Lower leg skin (tissue), 3 donors: ENCODE measurements at regions not wholly inside any gene's neighbourhood (a gene's known extent, or its start where the extent isn't known, plus 50 kb on each side); places are given as distances from the start of the nearest gene placed in this dataset.

ENCODE experiments used
- CTCF ChIP-seq, 3 donors: fragments of 450-650 bp; IDR thresholded peaks; one replicate each; pipeline ENCODE4 v1.5.1; 2016; ENCODE audit warnings: antibody characterized with exemption in 3 of 3, mild to moderate bottlenecking in 3 of 3, moderate library complexity in 2 of 3
- POLR2A ChIP-seq, 2 donors: fragments of 450-650 bp; IDR thresholded peaks; one replicate each; pipeline ENCODE4 v1.6.1; 2016 to 2017; ENCODE audit warnings: antibody characterized with exemption in 2 of 2, mild to moderate bottlenecking in 1 of 2, moderate library complexity in 1 of 2

GRCh38 chr2:155308367-155309009, 610.0 kb downstream of the KCNJ3 start:
- TF ChIP-seq CTCF (IDR thresholded peaks at IDR 0.05) (no peak), POLR2A (IDR thresholded peaks at IDR 0.05) (no peak)
